H9 (cell line): ENCODE measurements at regions not wholly inside any gene's neighbourhood (a gene's known extent, or its start where the extent isn't known, plus 50 kb on each side); places are given as distances from the start of the nearest gene placed in this dataset.

Experiments
- DNase-seq: peaks from one replicate; pipeline ENCODE4 v3.0.0-alpha.2; 2017
- H2AFZ ChIP-seq: one replicate; pipeline ENCODE4 v1.6.1; 2013; ENCODE audit warnings: mild to moderate bottlenecking, low read length, control low read depth, moderate library complexity
- H2AK5ac ChIP-seq: 2 replicates; pipeline ENCODE4 v1.6.1; 2013; ENCODE audit warnings: low read length, control low read depth, mixed read lengths; ENCODE audit not compliant: insufficient read length
- H2BK120ac ChIP-seq: one replicate; pipeline ENCODE4 v1.6.1; 2013; ENCODE audit warnings: low read depth, mild to moderate bottlenecking, low read length, control low read depth, inconsistent platforms; ENCODE audit not compliant: poor library complexity, severe bottlenecking
- H2BK12ac ChIP-seq: 2 replicates; pipeline ENCODE4 v1.6.1; 2013; ENCODE audit warnings: low read length, control low read depth, mixed read lengths, low read depth; ENCODE audit not compliant: insufficient read length
- H2BK15ac ChIP-seq: 2 replicates; pipeline ENCODE4 v1.6.1; 2013; ENCODE audit warnings: low read depth, low read length, control low read depth
- H2BK20ac ChIP-seq: one replicate; pipeline ENCODE4 v1.6.1; 2013; ENCODE audit warnings: low read depth, mild to moderate bottlenecking, low read length, control low read depth, inconsistent platforms; ENCODE audit not compliant: poor library complexity, severe bottlenecking
- H2BK5ac ChIP-seq: 2 replicates; pipeline ENCODE4 v1.6.1; 2013; ENCODE audit warnings: low read length, control low read depth, mixed read lengths; ENCODE audit not compliant: insufficient read length
- H3K14ac ChIP-seq: 2 replicates; pipeline ENCODE4 v1.6.1; 2013; ENCODE audit warnings: low read length, control low read depth; ENCODE audit not compliant: insufficient read depth
- H3K18ac ChIP-seq: 2 replicates; pipeline ENCODE4 v1.6.1; 2013; ENCODE audit warnings: low read depth, mild to moderate bottlenecking, mixed read lengths, low read length, control low read depth; ENCODE audit not compliant: insufficient read length
- H3K23ac ChIP-seq: 2 replicates; pipeline ENCODE4 v1.6.1; 2013; ENCODE audit warnings: low read length, control low read depth, mixed read lengths, low read depth; ENCODE audit not compliant: insufficient read length
- H3K23me2 ChIP-seq: 2 replicates; pipeline ENCODE4 v1.6.1; 2013; ENCODE audit warnings: low read depth, mild to moderate bottlenecking, mixed read lengths, low read length, control low read depth; ENCODE audit not compliant: insufficient read length, poor library complexity, severe bottlenecking
- H3K27ac ChIP-seq: 2 replicates; pipeline ENCODE4 v1.5.1; 2013; ENCODE audit warnings: low read length, control low read depth, mixed read lengths, low read depth; ENCODE audit not compliant: insufficient read length
- H3K27me3 ChIP-seq: 2 replicates; pipeline ENCODE4 v1.6.1; 2013; ENCODE audit warnings: low read length, control low read depth, inconsistent platforms; ENCODE audit not compliant: insufficient read depth
- H3K4ac ChIP-seq: 2 replicates; pipeline ENCODE4 v1.6.1; 2013; ENCODE audit warnings: low read depth, mild to moderate bottlenecking, control low read depth, inconsistent platforms, low read length, moderate library complexity
- H3K4me1 ChIP-seq: 2 replicates; pipeline ENCODE4 v1.6.1; 2013; ENCODE audit warnings: low read length, control low read depth, inconsistent platforms; ENCODE audit not compliant: insufficient read depth
- H3K4me2 ChIP-seq: 2 replicates; pipeline ENCODE4 v1.6.1; 2013; ENCODE audit warnings: low read length, control low read depth, mixed read lengths; ENCODE audit not compliant: insufficient read length, insufficient read depth
- H3K56ac ChIP-seq: 2 replicates; pipeline ENCODE4 v1.6.1; 2013; ENCODE audit warnings: low read depth, mild to moderate bottlenecking, mixed read lengths, low read length, control low read depth; ENCODE audit not compliant: insufficient read length
- H3K79me1 ChIP-seq: 2 replicates; pipeline ENCODE4 v1.6.1; 2013; ENCODE audit warnings: low read depth, mild to moderate bottlenecking, moderate library complexity, low read length, control low read depth, inconsistent platforms; ENCODE audit not compliant: insufficient read depth, poor library complexity, severe bottlenecking
- H3K79me2 ChIP-seq: 2 replicates; pipeline ENCODE4 v1.6.1; 2013; ENCODE audit warnings: low read length, control low read depth, inconsistent platforms; ENCODE audit not compliant: insufficient read depth
- H3K9ac ChIP-seq: 2 replicates; pipeline ENCODE4 v1.6.1; 2013; ENCODE audit warnings: low read length, control low read depth, mixed read lengths; ENCODE audit not compliant: insufficient read length; ENCODE audit errors: extremely low read depth
- H3K9me3 ChIP-seq: one replicate; pipeline ENCODE4 v1.6.1; 2013; ENCODE audit warnings: low read depth, low read length, inconsistent platforms; ENCODE audit not compliant: control insufficient read depth
- H3T11ph ChIP-seq: one replicate; pipeline ENCODE4 v1.6.1; 2013; ENCODE audit warnings: mild to moderate bottlenecking, low read length, control low read depth, inconsistent platforms
- H4K20me1 ChIP-seq: one replicate; pipeline ENCODE4 v1.6.1; 2013; ENCODE audit not compliant: control insufficient read depth, insufficient read length, insufficient read depth
- H4K5ac ChIP-seq: 2 replicates; pipeline ENCODE4 v1.6.1; 2013; ENCODE audit warnings: low read depth, mild to moderate bottlenecking, mixed read lengths, low read length, control low read depth; ENCODE audit not compliant: insufficient read length
- H4K8ac ChIP-seq: replicated peaks from 2 replicates; pipeline ENCODE4 v1.6.1; 2013; ENCODE audit warnings: low read length, control low read depth, mixed read lengths, low read depth; ENCODE audit not compliant: insufficient read length
- H4K91ac ChIP-seq: 2 replicates; pipeline ENCODE4 v1.6.1; 2013; ENCODE audit warnings: low read depth, mild to moderate bottlenecking, moderate library complexity, mixed read lengths, low read length, control low read depth; ENCODE audit not compliant: insufficient read length
- H3K27ac Mint-ChIP-seq, 3 experiments: 2 replicates in 2 of 3; 3 replicates in 1 of 3; pipeline ENCODE4 v1.8.0; 2020 to 2021; ENCODE audit warnings: mixed read lengths in 3 of 3, mild to moderate bottlenecking in 1 of 3, moderate library complexity in 1 of 3
- H3K27me3 Mint-ChIP-seq: 2 replicates; pipeline ENCODE4 v1.8.0; 2021; ENCODE audit warnings: low read depth, mild to moderate bottlenecking, moderate library complexity, mixed read lengths
- H3K36me3 Mint-ChIP-seq, 3 experiments: 2 replicates in 2 of 3; 3 replicates in 1 of 3; pipeline ENCODE4 v1.8.0; 2020 to 2021; ENCODE audit warnings: low read depth in 3 of 3, mixed read lengths in 3 of 3; ENCODE audit not compliant: insufficient read depth in 1 of 3
- H3K4me1 Mint-ChIP-seq, 2 experiments: 2 replicates each; pipeline ENCODE4 v1.8.0; 2020; ENCODE audit warnings: mixed read lengths in 2 of 2
- H3K4me3 Mint-ChIP-seq, 2 experiments: 2 replicates in 1 of 2; 3 replicates in 1 of 2; pipeline ENCODE4 v1.8.0; 2020 to 2021; ENCODE audit warnings: mild to moderate bottlenecking in 2 of 2, mixed read lengths in 2 of 2, moderate library complexity in 1 of 2
- H3K9me3 Mint-ChIP-seq, 2 experiments: 2 replicates in 1 of 2; 3 replicates in 1 of 2; pipeline ENCODE4 v1.8.0; 2020; ENCODE audit warnings: mild to moderate bottlenecking in 2 of 2, mixed read lengths in 2 of 2, moderate library complexity in 1 of 2
- CTCF ChIP-seq: fragments of 200-600 bp; sonication (generic); conservative IDR thresholded peaks from 3 replicates; pipeline ENCODE4 v1.8.0; 2021; ENCODE audit warnings: antibody characterized with exemption, mild to moderate bottlenecking
- WGBS: extraction: QIAGEN DNeasy Blood & Tissue Kit; methylation state at CpG from one replicate; pipeline ENCODE4 v1.1.7; 2013; ENCODE audit warnings: missing lambda C conversion rate, low lambda C conversion rate, mixed read lengths; ENCODE audit not compliant: insufficient read length; ENCODE audit errors: extremely low coverage; 5-methylcytosine and 5-hydroxymethylcytosine counted together

GRCh38 chr7:25897261-25897782, 254.7 kb upstream of the NFE2L3 start:
- H3K14ac ChIP-seq: no peak overlapping the region
- H3K23me2 ChIP-seq: peaks cover 6% of the 10 kb centered on the region
- no peaks in the 10 kb centered on the region for H3K27me3 ChIP-seq
- no peak overlapping the region for H2BK12ac ChIP-seq
- no peaks in the 10 kb centered on the region for H3K9me3 ChIP-seq
- no peak overlapping the region for H2AK5ac ChIP-seq
- no peak overlapping the region for H4K8ac ChIP-seq
- H2BK5ac ChIP-seq: no peak overlapping the region
- H3K4ac ChIP-seq: no peak overlapping the region
- no peak overlapping the region for H4K91ac ChIP-seq
- no peak overlapping the region for H3K4me2 ChIP-seq
- no peak overlapping the region for H3K56ac ChIP-seq
- no CpG with 5 or more reads among the region's 8 CpGs for WGBS
- no peak for TF ChIP-seq CTCF
- DNase-seq: no peak
- no peak overlapping the region for H2BK20ac ChIP-seq
- Mint-ChIP-seq H3K4me3 (no peak overlapping the region), H3K27ac (no peak overlapping the region), H3K9me3 (peaks cover 0 to 4% of the 10 kb centered on the region in 2 experiments; a peak in 1 of 5 replicates), H3K36me3 (no peaks in the 10 kb centered on the region), H3K27me3 (peaks cover 13% of the 10 kb centered on the region), H3K4me1 (peaks cover 20 to 31% of the 10 kb centered on the region in 2 experiments)
- no peak overlapping the region for H2BK15ac ChIP-seq
- no peaks in the 10 kb centered on the region for H3K79me2 ChIP-seq
- H3K18ac ChIP-seq: no peak overlapping the region
- H2BK120ac ChIP-seq: no peak overlapping the region
- peak overlapping the region; percentile 42 for H2AFZ ChIP-seq
- H3T11ph ChIP-seq: no peak overlapping the region
- no peak overlapping the region for H4K5ac ChIP-seq
- no peaks in the 10 kb centered on the region for H3K79me1 ChIP-seq
- no peak overlapping the region for H3K23ac ChIP-seq
- no peak overlapping the region for H3K9ac ChIP-seq
- no peaks in the 10 kb centered on the region for H3K4me1 ChIP-seq
- no peaks in the 10 kb centered on the region for H4K20me1 ChIP-seq
- no peak overlapping the region for H3K27ac ChIP-seq
